ENCODE measurements at regions not wholly inside any gene's neighbourhood (a gene's known extent, or its start where the extent isn't known, plus 50 kb on each side); places are given as distances from the start of the nearest gene placed in this dataset.

GRCh38 chr11:69409812-69410645 lies 71.4 kb upstream of the LINC01488 start:
- TF ChIP-seq CTCF (IDR thresholded peaks at IDR 0.05) = no peak

DNA sequence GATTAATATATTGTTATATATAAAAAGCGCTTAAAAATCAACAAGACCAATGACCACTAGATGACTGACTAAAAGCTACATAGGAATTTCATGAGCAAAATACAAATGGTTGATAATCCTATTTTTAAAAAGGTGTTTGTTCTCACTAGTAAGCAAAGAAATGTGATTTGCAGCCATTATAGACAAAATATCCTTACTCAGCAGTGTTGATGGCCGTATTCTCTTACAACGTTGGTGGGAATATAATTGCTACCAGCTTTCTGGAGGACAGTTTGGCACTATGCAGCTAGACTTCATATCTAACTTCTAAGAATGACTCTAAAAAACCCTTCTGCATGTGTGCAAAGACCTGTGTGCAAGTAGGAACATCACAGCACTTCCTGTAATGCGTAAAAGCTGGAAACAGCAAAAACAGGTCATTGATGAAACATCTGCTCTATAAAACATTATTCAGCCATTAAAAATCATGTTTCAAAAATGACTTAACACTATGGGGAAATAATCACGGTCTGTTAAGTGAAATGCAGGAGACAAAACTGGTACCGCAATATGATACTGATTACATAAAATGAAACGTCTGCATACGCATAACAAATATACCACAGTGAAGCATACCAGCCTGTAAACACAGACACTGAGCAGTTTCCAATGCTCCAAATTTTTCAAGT lies 70.1 kb upstream of the LINC01488 start:
- TF ChIP-seq CTCF (IDR thresholded peaks at IDR 0.05) = no peak
- H3K4me1 ChIP-seq = peaks cover 0 to 20% of the 10 kb centered on the region in 2 donors
- no peaks in the 10 kb centered on the region for H3K9me3 ChIP-seq
- H3K27ac ChIP-seq = no peak overlapping the region
- H3K27me3 ChIP-seq = no peaks in the 10 kb centered on the region
- no peaks in the 10 kb centered on the region for H3K36me3 ChIP-seq
- DNase-seq (ENCODE audit: low spot score) = no peak
- H3K4me3 ChIP-seq = no peak overlapping the region

More at GRCh38 chr11:69409812-69410645, 71.4 kb upstream of the LINC01488 start:
- Histone ChIP-seq H3K36me3 (no peaks in the 10 kb centered on the region), H3K27ac (no peak overlapping the region), H3K9me3 (no peaks in the 10 kb centered on the region), H3K4me1 (peaks cover 0 to 7% of the 10 kb centered on the region in 2 donors), H3K4me3 (no peak overlapping the region), H3K27me3 (no peaks in the 10 kb centered on the region)
- no peak for DNase-seq (ENCODE audit: low spot score)

DNA sequence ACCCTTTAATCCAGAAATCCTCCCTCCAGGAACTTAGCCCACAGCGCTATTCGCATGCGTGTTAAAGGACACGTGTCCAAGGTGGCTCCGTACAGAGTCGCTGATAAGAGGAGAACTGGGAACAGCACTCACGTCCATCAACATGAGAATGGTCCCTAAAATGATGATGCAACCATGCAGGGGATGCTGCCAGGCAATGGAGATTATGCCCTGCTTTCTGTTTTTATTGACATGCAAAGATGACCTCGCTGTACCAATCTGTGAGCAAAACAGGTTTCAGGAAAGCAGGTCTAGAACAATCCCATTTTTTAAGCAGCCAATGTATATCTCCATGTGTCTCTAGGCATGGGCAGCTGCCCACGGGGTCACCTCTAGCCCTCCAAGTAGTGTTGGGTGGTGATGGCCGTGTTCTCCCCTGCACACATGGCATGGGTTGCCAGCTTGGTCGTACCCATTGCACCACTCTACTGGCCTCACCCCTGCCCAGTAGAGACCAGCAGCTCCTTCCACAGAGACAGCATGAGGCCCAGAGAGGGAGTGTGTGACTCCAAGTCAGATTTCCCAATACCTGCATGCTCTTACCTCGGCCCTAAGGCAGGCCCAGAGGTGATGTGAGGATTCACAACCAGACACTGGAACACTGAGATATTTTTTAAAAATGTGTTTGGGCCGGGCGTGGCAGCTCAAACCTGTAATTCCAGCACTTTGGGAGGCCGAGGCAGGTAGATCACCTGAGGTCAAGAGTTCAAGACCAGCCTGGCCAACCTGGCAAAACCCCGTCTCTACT lies 68.3 kb upstream of the LINC01488 start:
- peaks cover 0 to 27% of the 10 kb centered on the region in 2 donors for H3K4me1 ChIP-seq
- H3K27ac ChIP-seq = no peak overlapping the region
- H3K36me3 ChIP-seq = no peaks in the 10 kb centered on the region
- TF ChIP-seq CTCF (IDR thresholded peaks at IDR 0.05) = no peak
- no peak overlapping the region for H3K4me3 ChIP-seq
- no peak for DNase-seq (ENCODE audit: low spot score)
- no peaks in the 10 kb centered on the region for H3K9me3 ChIP-seq
- H3K27me3 ChIP-seq = no peaks in the 10 kb centered on the region

DNA sequence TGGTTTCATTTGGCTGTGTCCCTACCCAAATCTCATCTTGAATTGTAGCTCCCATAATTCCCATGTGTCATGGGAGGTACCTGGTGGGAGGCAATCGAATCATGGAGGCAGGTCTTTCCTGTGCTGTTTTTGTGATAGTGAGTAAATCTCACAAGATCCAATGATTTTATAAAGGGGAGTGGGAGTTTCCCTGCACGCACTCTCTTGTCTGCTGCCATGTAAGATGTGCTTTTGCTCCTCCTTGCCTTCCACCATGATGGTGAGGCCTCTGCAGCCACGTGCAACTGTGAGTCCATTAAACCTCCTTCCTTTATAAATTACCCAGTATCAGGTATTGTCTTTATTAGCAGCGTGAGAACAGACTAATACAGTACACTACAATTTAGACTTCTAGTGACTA lies 67.5 kb upstream of the LINC01488 start:
- Histone ChIP-seq H3K4me1 (peaks cover 0 to 27% of the 10 kb centered on the region in 2 donors), H3K4me3 (no peak overlapping the region), H3K36me3 (no peaks in the 10 kb centered on the region), H3K9me3 (no peaks in the 10 kb centered on the region), H3K27ac (no peak overlapping the region), H3K27me3 (no peaks in the 10 kb centered on the region)
- no peak for DNase-seq (ENCODE audit: low spot score)
- no peak for TF ChIP-seq CTCF (IDR thresholded peaks at IDR 0.05)

GRCh38 chr11:69414773-69415187 lies 66.7 kb upstream of the LINC01488 start:
- peaks cover 0 to 27% of the 10 kb centered on the region in 2 donors for H3K4me1 ChIP-seq
- no peak for TF ChIP-seq CTCF (IDR thresholded peaks at IDR 0.05)
- no peak for DNase-seq (ENCODE audit: low spot score)
- H3K36me3 ChIP-seq = no peaks in the 10 kb centered on the region
- H3K4me3 ChIP-seq = no peak overlapping the region
- no peak overlapping the region for H3K27ac ChIP-seq
- H3K27me3 ChIP-seq = no peaks in the 10 kb centered on the region
- H3K9me3 ChIP-seq = no peaks in the 10 kb centered on the region

All from right atrium auricular region (tissue), 2 donors.